ENCODE measurements at regions not wholly inside any gene's neighbourhood (a gene's known extent, or its start where the extent isn't known, plus 50 kb on each side); places are given as distances from the start of the nearest gene placed in this dataset.

GRCh38 chr7:41198502-41198901 is 504.4 kb downstream of the INHBA start:
- Histone ChIP-seq H2BK5ac (ENCODE audit: insufficient read length, low read length) (no peak overlapping the region), H3K23ac (ENCODE audit: insufficient read length, low read depth, low read length) (no peak overlapping the region), H3K27ac (ENCODE audit: insufficient read length, low read depth, low read length) (no peak overlapping the region), H3K9ac (ENCODE audit: extremely low read depth, insufficient read length, low read length) (no peak overlapping the region), H2BK20ac (ENCODE audit: low read depth, low read length, poor library complexity, severe bottlenecking) (no peak overlapping the region), H3K9me3 (ENCODE audit: control insufficient read depth, low read depth, low read length) (no peaks in the 10 kb centered on the region), H3K27me3 (ENCODE audit: insufficient read depth, low read length) (no peaks in the 10 kb centered on the region), H2BK15ac (ENCODE audit: low read depth, low read length) (no peak overlapping the region), H3K14ac (ENCODE audit: insufficient read depth, low read length) (no peak overlapping the region), H3K79me2 (ENCODE audit: insufficient read depth, low read length) (no peaks in the 10 kb centered on the region), H3K23me2 (ENCODE audit: insufficient read length, low read depth, low read length, poor library complexity, severe bottlenecking) (peaks cover 3% of the 10 kb centered on the region), H3K56ac (ENCODE audit: insufficient read length, low read depth, low read length) (no peak overlapping the region), H4K5ac (ENCODE audit: insufficient read length, low read depth, low read length) (no peak overlapping the region), H3K4ac (ENCODE audit: low read depth, low read length) (no peak overlapping the region), H2BK120ac (ENCODE audit: low read depth, low read length, poor library complexity, severe bottlenecking) (no peak overlapping the region), H2BK12ac (ENCODE audit: insufficient read length, low read depth, low read length) (no peak overlapping the region), H3T11ph (ENCODE audit: low read length) (no peak overlapping the region), H4K20me1 (ENCODE audit: control insufficient read depth, insufficient read depth, insufficient read length) (no peaks in the 10 kb centered on the region), H4K8ac (replicated peaks; ENCODE audit: insufficient read length, low read depth, low read length) (no peak overlapping the region), H3K4me2 (ENCODE audit: insufficient read depth, insufficient read length, low read length) (no peak overlapping the region), H3K79me1 (ENCODE audit: insufficient read depth, low read depth, low read length, poor library complexity, severe bottlenecking) (no peaks in the 10 kb centered on the region), H2AFZ (ENCODE audit: low read length) (no peak overlapping the region), H3K4me1 (ENCODE audit: insufficient read depth, low read length) (no peaks in the 10 kb centered on the region), H4K91ac (ENCODE audit: insufficient read length, low read depth, low read length) (no peak overlapping the region), H2AK5ac (ENCODE audit: insufficient read length, low read length) (no peak overlapping the region), H3K18ac (ENCODE audit: insufficient read length, low read depth, low read length) (no peak overlapping the region)
- Mint-ChIP-seq H3K9me3 (no peaks in the 10 kb centered on the region), H3K27ac (no peak overlapping the region), H3K4me1 (peaks cover 8% of the 10 kb centered on the region in 2 experiments), H3K36me3 (ENCODE audit: insufficient read depth in 1 of 3, low read depth in 3 of 3) (no peaks in the 10 kb centered on the region), H3K27me3 (ENCODE audit: low read depth) (peaks cover 4% of the 10 kb centered on the region; the same call in 1 of the 2 replicates), H3K4me3 (no peak overlapping the region)
- DNase-seq, result no peak
- TF ChIP-seq, protein P1, sequence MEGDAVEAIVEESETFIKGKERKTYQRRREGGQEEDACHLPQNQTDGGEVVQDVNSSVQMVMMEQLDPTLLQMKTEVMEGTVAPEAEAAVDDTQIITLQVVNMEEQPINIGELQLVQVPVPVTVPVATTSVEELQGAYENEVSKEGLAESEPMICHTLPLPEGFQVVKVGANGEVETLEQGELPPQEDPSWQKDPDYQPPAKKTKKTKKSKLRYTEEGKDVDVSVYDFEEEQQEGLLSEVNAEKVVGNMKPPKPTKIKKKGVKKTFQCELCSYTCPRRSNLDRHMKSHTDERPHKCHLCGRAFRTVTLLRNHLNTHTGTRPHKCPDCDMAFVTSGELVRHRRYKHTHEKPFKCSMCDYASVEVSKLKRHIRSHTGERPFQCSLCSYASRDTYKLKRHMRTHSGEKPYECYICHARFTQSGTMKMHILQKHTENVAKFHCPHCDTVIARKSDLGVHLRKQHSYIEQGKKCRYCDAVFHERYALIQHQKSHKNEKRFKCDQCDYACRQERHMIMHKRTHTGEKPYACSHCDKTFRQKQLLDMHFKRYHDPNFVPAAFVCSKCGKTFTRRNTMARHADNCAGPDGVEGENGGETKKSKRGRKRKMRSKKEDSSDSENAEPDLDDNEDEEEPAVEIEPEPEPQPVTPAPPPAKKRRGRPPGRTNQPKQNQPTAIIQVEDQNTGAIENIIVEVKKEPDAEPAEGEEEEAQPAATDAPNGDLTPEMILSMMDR (conservative IDR thresholded peaks at IDR 0.05), result no peak

All from H9 (cell line).